ENCODE measurements at regions not wholly inside any gene's neighbourhood (a gene's known extent, or its start where the extent isn't known, plus 50 kb on each side); places are given as distances from the start of the nearest gene placed in this dataset.
"Not testable (repeated sequence)": the region's sequence is repeated elsewhere in the genome, so short reads cannot be mapped to it uniquely, and the experiment has no call there.

GRCh38 chr11:69877704-69878103 is 58.5 kb upstream of the FGF3 start:
- TF ChIP-seq, protein P1, sequence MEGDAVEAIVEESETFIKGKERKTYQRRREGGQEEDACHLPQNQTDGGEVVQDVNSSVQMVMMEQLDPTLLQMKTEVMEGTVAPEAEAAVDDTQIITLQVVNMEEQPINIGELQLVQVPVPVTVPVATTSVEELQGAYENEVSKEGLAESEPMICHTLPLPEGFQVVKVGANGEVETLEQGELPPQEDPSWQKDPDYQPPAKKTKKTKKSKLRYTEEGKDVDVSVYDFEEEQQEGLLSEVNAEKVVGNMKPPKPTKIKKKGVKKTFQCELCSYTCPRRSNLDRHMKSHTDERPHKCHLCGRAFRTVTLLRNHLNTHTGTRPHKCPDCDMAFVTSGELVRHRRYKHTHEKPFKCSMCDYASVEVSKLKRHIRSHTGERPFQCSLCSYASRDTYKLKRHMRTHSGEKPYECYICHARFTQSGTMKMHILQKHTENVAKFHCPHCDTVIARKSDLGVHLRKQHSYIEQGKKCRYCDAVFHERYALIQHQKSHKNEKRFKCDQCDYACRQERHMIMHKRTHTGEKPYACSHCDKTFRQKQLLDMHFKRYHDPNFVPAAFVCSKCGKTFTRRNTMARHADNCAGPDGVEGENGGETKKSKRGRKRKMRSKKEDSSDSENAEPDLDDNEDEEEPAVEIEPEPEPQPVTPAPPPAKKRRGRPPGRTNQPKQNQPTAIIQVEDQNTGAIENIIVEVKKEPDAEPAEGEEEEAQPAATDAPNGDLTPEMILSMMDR (conservative IDR thresholded peaks at IDR 0.05; ENCODE audit: low read length), result not testable (repeated sequence)
- TF ChIP-seq EZH2phosphoT487 (IDR thresholded peaks at IDR 0.05; ENCODE audit: borderline replicate concordance), result not testable (repeated sequence)
